ENCODE measurements at regions not wholly inside any gene's neighbourhood (a gene's known extent, or its start where the extent isn't known, plus 50 kb on each side); places are given as distances from the start of the nearest gene placed in this dataset.
"Not testable (repeated sequence)": the region's sequence is repeated elsewhere in the genome, so short reads cannot be mapped to it uniquely, and the experiment has no call there.

GRCh38 chr14:55767286-55767685 lies 187.3 kb downstream of the KTN1 start:
- no peak for DNase-seq (ENCODE audit: low read depth)

- no peak for DNase-seq (ENCODE audit: low read depth)
Observed at GRCh38 chr14:55769877-55770276, 189.9 kb downstream of the KTN1 start.

- DNase-seq (ENCODE audit: low read depth): no peak
Observed at GRCh38 chr14:55771242-55771981, 191.4 kb downstream of the KTN1 start.

- DNase-seq (ENCODE audit: low read depth): no peak
Observed at GRCh38 chr14:55772486-55772885, 192.5 kb downstream of the KTN1 start.

GRCh38 chr14:55773312-55773711 lies 193.3 kb downstream of the KTN1 start:
- no peak for DNase-seq (ENCODE audit: low read depth)

GRCh38 chr14:55773984-55774545 lies 194.1 kb downstream of the KTN1 start:
- no peak for DNase-seq (ENCODE audit: low read depth)

- no peak for DNase-seq (ENCODE audit: low read depth)
Observed at GRCh38 chr14:55777877-55778276, 197.9 kb downstream of the KTN1 start.

GRCh38 chr14:55780156-55780946 lies 200.3 kb downstream of the KTN1 start:
- DNase-seq (ENCODE audit: low read depth): no peak

GRCh38 chr14:55781046-55781445 lies 201.0 kb downstream of the KTN1 start:
- DNase-seq (ENCODE audit: low read depth): no peak

GRCh38 chr14:55782166-55782565 lies 202.2 kb downstream of the KTN1 start:
- DNase-seq (ENCODE audit: low read depth): no peak

- no peak for DNase-seq (ENCODE audit: low read depth)
Observed at GRCh38 chr14:55789406-55789805, 209.4 kb downstream of the KTN1 start.

- DNase-seq (ENCODE audit: low read depth): no peak
Observed at GRCh38 chr14:55794655-55795595, 214.9 kb downstream of the KTN1 start.

GRCh38 chr14:55796513-55796912 lies 216.5 kb downstream of the KTN1 start:
- not testable (repeated sequence) for DNase-seq (ENCODE audit: low read depth)

- no peak for DNase-seq (ENCODE audit: low read depth)
Observed at GRCh38 chr14:55798406-55798805, 218.4 kb downstream of the KTN1 start.

GRCh38 chr14:55799508-55800095 lies 219.6 kb downstream of the KTN1 start:
- DNase-seq (ENCODE audit: low read depth): no peak

GRCh38 chr14:55800156-55800785 lies 220.3 kb downstream of the KTN1 start:
- no peak for DNase-seq (ENCODE audit: low read depth)

GRCh38 chr14:55801121-55801520 lies 221.1 kb downstream of the KTN1 start:
- no peak for DNase-seq (ENCODE audit: low read depth)

GRCh38 chr14:55802986-55803872 lies 223.2 kb downstream of the KTN1 start:
- DNase-seq (ENCODE audit: low read depth): no peak

GRCh38 chr14:55803873-55804553 lies 224.0 kb downstream of the KTN1 start:
- no peak for DNase-seq (ENCODE audit: low read depth)

Data from stimulated activated CD8-positive, alpha-beta memory T cell treated with anti-CD3 and anti-CD28 coated beads, Interleukin-15, amount 100 ng/mL, for 1 hour (primary cell).